Panc1 (cell line): ENCODE measurements at regions not wholly inside any gene's neighbourhood (a gene's known extent, or its start where the extent isn't known, plus 50 kb on each side); places are given as distances from the start of the nearest gene placed in this dataset.

ENCODE experiments used
- ATAC-seq: fragments of 200-7000 bp; cut with Tn5 transposase; 2 replicates; pipeline ENCODE4 v1.9.1; 2020; ENCODE audit warnings: mild to moderate bottlenecking, moderate library complexity
- BruUV-seq: library from RNA; stranded (reverse); fragments of 400-500 nt; replicated peaks from 2 replicates; lab custom pipeline; 2021; lab: Mats Ljungman, UMichigan
- CTCF ChIA-PET: fragments of 300-600 bp; sonication (Branson Sonifier 250); formaldehyde crosslinking; loops from one replicate; lab custom pipeline; 2022; ENCODE audit warnings: antibody characterized with exemption; lab: Charles Lee
- POLR2A ChIA-PET: fragments of 300-600 bp; sonication (Branson Sonifier 250); formaldehyde crosslinking; loops from one replicate; lab custom pipeline; 2022; ENCODE audit warnings: antibody characterized with exemption; lab: Charles Lee
- DNase-seq: peaks from one replicate; pipeline ENCODE4 v3.0.0-alpha.2; 2010; ENCODE audit warnings: low read depth, low spot score
- H3K27ac ChIP-seq: 2 replicates; pipeline ENCODE4 v1.5.1; 2011; ENCODE audit warnings: mild to moderate bottlenecking, low read length, inconsistent platforms
- H3K27me3 ChIP-seq: fragments of 200-500 bp; sonication (Bioruptor generic); 2 replicates; pipeline ENCODE4 v1.6.0; 2014; ENCODE audit warnings: low read length, inconsistent platforms; ENCODE audit not compliant: control insufficient read depth, insufficient read depth
- H3K36me3 ChIP-seq: fragments of 200-500 bp; sonication (Bioruptor generic); 2 replicates; pipeline ENCODE4 v1.5.1; 2014; ENCODE audit warnings: inconsistent platforms, mild to moderate bottlenecking, low read length, moderate library complexity; ENCODE audit not compliant: control insufficient read depth, insufficient read depth
- H3K4me1 ChIP-seq: 2 replicates; pipeline ENCODE4 v1.5.1; 2011; ENCODE audit warnings: inconsistent platforms, mild to moderate bottlenecking, low read length, moderate library complexity; ENCODE audit not compliant: control insufficient read depth, insufficient read depth
- H3K4me3 ChIP-seq, 2 experiments: 2 replicates each; pipeline ENCODE4 v1.5.1; 2011 to 2012; ENCODE audit warnings: low read depth in 2 of 2, low read length in 2 of 2, mild to moderate bottlenecking in 2 of 2, inconsistent platforms in 1 of 2, moderate library complexity in 1 of 2
- H3K9me3 ChIP-seq: fragments of 200-500 bp; sonication (Bioruptor generic); 2 replicates; pipeline ENCODE4 v1.5.1; 2014; ENCODE audit warnings: low read depth, mild to moderate bottlenecking, inconsistent platforms, low read length, moderate library complexity; ENCODE audit not compliant: control insufficient read depth, insufficient read depth
- POLR2AphosphoS5 ChIP-seq: IDR thresholded peaks from 2 replicates; pipeline ENCODE4 v1.6.1; 2012; ENCODE audit warnings: mild to moderate bottlenecking, low read depth, low read length, moderate library complexity
- SIN3A ChIP-seq: IDR thresholded peaks from 2 replicates; pipeline ENCODE4 v1.6.1; 2012; ENCODE audit warnings: low read depth, mild to moderate bottlenecking, low read length, moderate library complexity, borderline replicate concordance; ENCODE audit not compliant: insufficient read depth
- TCF7L2 ChIP-seq: IDR thresholded peaks from 2 replicates; pipeline ENCODE4 v1.6.1; 2011; ENCODE audit warnings: mild to moderate bottlenecking, low read depth, low read length, inconsistent platforms
- in situ Hi-C: cut with HindIII; loops from 2 replicates; pipeline ENCODE4 v1.10.0; 2016; ENCODE audit warnings: low sequenced_read_pairs, low pct_unique_long_range_greater_than_20kb
- intact Hi-C: fragments of 100-400 bp; cut with micrococcal nuclease; formaldehyde crosslinking; loops from one replicate; pipeline ENCODE4 v1.10.0; 2022; ENCODE audit not compliant: unreplicated experiment
- TF ChIP-seq, protein P1 (sequence below): fragments of 450-650 bp; IDR thresholded peaks from 2 replicates; pipeline ENCODE4 v1.5.1; 2017; ENCODE audit warnings: mild to moderate bottlenecking
- TF ChIP-seq, protein P2 (sequence below), 2 experiments: IDR thresholded peaks; 2 replicates each; pipeline ENCODE4 v1.6.1; 2011 to 2012; ENCODE audit warnings: low read depth in 2 of 2, control low read depth in 1 of 2, low read length in 1 of 2, mild to moderate bottlenecking in 1 of 2, moderate library complexity in 1 of 2; ENCODE audit not compliant: insufficient read depth in 1 of 2

DNA sequence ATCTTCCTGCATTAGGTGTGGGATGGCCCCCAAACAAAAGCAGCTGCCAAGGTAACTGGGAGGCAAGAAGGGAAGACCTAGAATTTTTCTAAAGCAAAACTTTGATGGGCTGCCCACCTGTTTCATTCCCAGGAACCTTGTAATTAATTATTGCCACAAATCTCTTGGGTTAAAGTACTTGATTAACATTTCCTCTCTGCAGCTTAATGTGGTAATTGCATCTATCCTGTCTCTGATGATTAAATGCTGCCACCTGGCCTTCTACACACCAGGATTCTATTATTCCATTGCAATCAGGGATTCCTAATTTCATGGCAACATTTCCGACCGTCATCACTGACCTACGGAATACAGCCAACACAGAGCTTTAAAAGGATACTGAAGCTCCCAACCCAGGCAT is 68.3 kb upstream of the RC3H1 start:
- Histone ChIP-seq H3K9me3 (no peaks in the 10 kb centered on the region), H3K27ac (no peak overlapping the region), H3K4me3 (no peak overlapping the region), H3K4me1 (no peaks in the 10 kb centered on the region), H3K27me3 (no peaks in the 10 kb centered on the region; the same call in 1 of the 2 replicates), H3K36me3 (no peaks in the 10 kb centered on the region)
- ATAC-seq (no peak), DNase-seq (no peak)
- in situ Hi-C loops, result no loop called here
- ChIA-PET CTCF (no interaction called here), POLR2A (interaction anchor here (0.5 kb wide), 1 partner anchor 81 kb away, joined by 4 read pairs; no protein-coding TSS in a partner anchor)
- BruUV-seq, result no TSS peak
- intact Hi-C loops, result loop anchor here (5.0 kb wide), 1 partner anchor 127 kb away; no protein-coding TSS in a partner anchor
- TF ChIP-seq, protein P1, sequence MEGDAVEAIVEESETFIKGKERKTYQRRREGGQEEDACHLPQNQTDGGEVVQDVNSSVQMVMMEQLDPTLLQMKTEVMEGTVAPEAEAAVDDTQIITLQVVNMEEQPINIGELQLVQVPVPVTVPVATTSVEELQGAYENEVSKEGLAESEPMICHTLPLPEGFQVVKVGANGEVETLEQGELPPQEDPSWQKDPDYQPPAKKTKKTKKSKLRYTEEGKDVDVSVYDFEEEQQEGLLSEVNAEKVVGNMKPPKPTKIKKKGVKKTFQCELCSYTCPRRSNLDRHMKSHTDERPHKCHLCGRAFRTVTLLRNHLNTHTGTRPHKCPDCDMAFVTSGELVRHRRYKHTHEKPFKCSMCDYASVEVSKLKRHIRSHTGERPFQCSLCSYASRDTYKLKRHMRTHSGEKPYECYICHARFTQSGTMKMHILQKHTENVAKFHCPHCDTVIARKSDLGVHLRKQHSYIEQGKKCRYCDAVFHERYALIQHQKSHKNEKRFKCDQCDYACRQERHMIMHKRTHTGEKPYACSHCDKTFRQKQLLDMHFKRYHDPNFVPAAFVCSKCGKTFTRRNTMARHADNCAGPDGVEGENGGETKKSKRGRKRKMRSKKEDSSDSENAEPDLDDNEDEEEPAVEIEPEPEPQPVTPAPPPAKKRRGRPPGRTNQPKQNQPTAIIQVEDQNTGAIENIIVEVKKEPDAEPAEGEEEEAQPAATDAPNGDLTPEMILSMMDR, result no peak
- no peak for TF ChIP-seq SIN3A
- no peak for TF ChIP-seq TCF7L2
- TF ChIP-seq, protein P2, sequence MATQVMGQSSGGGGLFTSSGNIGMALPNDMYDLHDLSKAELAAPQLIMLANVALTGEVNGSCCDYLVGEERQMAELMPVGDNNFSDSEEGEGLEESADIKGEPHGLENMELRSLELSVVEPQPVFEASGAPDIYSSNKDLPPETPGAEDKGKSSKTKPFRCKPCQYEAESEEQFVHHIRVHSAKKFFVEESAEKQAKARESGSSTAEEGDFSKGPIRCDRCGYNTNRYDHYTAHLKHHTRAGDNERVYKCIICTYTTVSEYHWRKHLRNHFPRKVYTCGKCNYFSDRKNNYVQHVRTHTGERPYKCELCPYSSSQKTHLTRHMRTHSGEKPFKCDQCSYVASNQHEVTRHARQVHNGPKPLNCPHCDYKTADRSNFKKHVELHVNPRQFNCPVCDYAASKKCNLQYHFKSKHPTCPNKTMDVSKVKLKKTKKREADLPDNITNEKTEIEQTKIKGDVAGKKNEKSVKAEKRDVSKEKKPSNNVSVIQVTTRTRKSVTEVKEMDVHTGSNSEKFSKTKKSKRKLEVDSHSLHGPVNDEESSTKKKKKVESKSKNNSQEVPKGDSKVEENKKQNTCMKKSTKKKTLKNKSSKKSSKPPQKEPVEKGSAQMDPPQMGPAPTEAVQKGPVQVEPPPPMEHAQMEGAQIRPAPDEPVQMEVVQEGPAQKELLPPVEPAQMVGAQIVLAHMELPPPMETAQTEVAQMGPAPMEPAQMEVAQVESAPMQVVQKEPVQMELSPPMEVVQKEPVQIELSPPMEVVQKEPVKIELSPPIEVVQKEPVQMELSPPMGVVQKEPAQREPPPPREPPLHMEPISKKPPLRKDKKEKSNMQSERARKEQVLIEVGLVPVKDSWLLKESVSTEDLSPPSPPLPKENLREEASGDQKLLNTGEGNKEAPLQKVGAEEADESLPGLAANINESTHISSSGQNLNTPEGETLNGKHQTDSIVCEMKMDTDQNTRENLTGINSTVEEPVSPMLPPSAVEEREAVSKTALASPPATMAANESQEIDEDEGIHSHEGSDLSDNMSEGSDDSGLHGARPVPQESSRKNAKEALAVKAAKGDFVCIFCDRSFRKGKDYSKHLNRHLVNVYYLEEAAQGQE (IDR thresholded peaks at IDR 0.05; ENCODE audit: insufficient read depth in 1 of 2, low read depth in 2 of 2, low read length in 1 of 2), result no peak
- no peak for TF ChIP-seq POLR2AphosphoS5

DNA sequence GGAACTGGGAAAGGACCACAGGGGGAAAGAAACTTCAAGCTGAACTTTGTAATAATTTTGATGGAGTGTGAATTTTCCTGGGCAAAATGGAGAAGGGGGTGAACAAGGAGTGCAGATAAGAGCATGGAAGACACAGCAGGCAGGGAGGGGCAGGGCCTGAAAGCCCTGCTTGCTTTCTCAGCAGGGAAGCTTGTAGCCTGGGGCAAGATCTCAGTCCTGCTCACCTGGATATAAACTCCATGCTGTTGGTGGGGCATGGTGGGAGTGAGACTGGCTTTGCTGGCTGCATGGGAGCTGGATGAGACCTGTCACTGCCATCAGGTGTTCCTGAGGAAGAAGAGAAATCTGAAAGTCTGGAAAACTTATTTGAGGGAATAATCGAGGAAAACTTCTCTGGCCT is 58.7 kb upstream of the RC3H1 start:
- no peaks in the 10 kb centered on the region for H3K36me3 ChIP-seq
- CTCF ChIA-PET, result no interaction called here
- H3K4me3 ChIP-seq, result no peak overlapping the region
- H3K9me3 ChIP-seq, result no peaks in the 10 kb centered on the region
- no peak for DNase-seq
- POLR2A ChIA-PET, result no interaction called here
- no peaks in the 10 kb centered on the region for H3K4me1 ChIP-seq
- intact Hi-C loops, result no loop called here
- H3K27me3 ChIP-seq, result peaks cover 2% of the 10 kb centered on the region; the same call in 1 of the 2 replicates
- TF ChIP-seq TCF7L2, result no peak
- TF ChIP-seq, protein P1, result no peak
- no peak for TF ChIP-seq SIN3A
- ATAC-seq, result no peak
- in situ Hi-C loops, result no loop called here
- no TSS peak for BruUV-seq
- H3K27ac ChIP-seq, result no peak overlapping the region
